ENCODE measurements at regions not wholly inside any gene's neighbourhood (a gene's known extent, or its start where the extent isn't known, plus 50 kb on each side); places are given as distances from the start of the nearest gene placed in this dataset.
A peak's percentile ranks its signal among the peaks of the same experiment; 100 is the strongest.

DNA sequence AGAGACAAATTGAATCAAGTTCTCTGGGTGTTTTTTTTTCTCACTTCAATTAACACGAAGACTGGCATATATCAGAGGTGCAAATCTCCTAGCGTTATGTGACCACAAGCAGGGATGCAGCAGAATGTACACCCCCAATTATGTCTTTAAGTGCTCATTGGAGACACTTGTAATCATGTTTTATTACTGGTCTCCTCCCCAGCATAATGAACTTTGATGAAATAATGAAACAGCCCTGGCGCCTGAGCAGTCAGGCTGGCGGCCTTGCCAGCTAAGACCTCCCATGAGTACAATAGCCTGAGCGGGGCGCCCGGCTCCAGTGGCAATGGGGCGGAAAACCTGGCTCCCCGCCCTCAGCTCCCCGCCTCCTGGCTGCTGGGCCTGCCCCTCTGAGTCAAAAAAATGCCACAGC lies 209.4 kb upstream of the MSX2 start:
- Mint-ChIP-seq H3K36me3 (ENCODE audit: low read depth) (no peaks in the 10 kb centered on the region), H3K27ac (no peak overlapping the region), H3K27me3 (peaks cover 4% of the 10 kb centered on the region), H3K4me3 (no peak overlapping the region), H3K9me3 (no peaks in the 10 kb centered on the region), H3K4me1 (ENCODE audit: low read depth) (no peaks in the 10 kb centered on the region)
- intact Hi-C loops (cut with micrococcal nuclease) = no loop called here

GRCh38 chr5:174516741-174517140 lies 207.6 kb upstream of the MSX2 start:
- Mint-ChIP-seq H3K27ac (no peak overlapping the region), H3K4me1 (ENCODE audit: low read depth) (peaks cover 14% of the 10 kb centered on the region), H3K27me3 (peaks cover 9% of the 10 kb centered on the region), H3K36me3 (ENCODE audit: low read depth) (no peaks in the 10 kb centered on the region), H3K9me3 (no peaks in the 10 kb centered on the region), H3K4me3 (no peak overlapping the region)
- intact Hi-C loops (cut with micrococcal nuclease) = no loop called here

- H3K27ac Mint-ChIP-seq = no peak overlapping the region
- peaks cover 22% of the 10 kb centered on the region for H3K4me1 Mint-ChIP-seq (ENCODE audit: low read depth)
- H3K36me3 Mint-ChIP-seq (ENCODE audit: low read depth) = no peaks in the 10 kb centered on the region
- intact Hi-C loops (cut with micrococcal nuclease) = no loop called here
- H3K27me3 Mint-ChIP-seq = peaks cover 17% of the 10 kb centered on the region
- H3K9me3 Mint-ChIP-seq = no peaks in the 10 kb centered on the region
- no peak overlapping the region for H3K4me3 Mint-ChIP-seq
These were observed 205.9 kb upstream of the MSX2 start for GRCh38 chr5:174518512-174518911.

GRCh38 chr5:174520420-174521396 lies 203.7 kb upstream of the MSX2 start:
- intact Hi-C loops (cut with micrococcal nuclease) = no loop called here
- peaks cover 17% of the 10 kb centered on the region for H3K27me3 Mint-ChIP-seq
- H3K36me3 Mint-ChIP-seq (ENCODE audit: low read depth) = no peaks in the 10 kb centered on the region
- H3K4me1 Mint-ChIP-seq (ENCODE audit: low read depth) = peaks cover 22% of the 10 kb centered on the region
- no peak overlapping the region for H3K4me3 Mint-ChIP-seq
- H3K27ac Mint-ChIP-seq = peak overlapping the region; percentile 72
- H3K9me3 Mint-ChIP-seq = no peaks in the 10 kb centered on the region

- H3K9me3 Mint-ChIP-seq = no peaks in the 10 kb centered on the region
- peaks cover 17% of the 10 kb centered on the region for H3K27me3 Mint-ChIP-seq
- no peak overlapping the region for H3K4me3 Mint-ChIP-seq
- H3K4me1 Mint-ChIP-seq (ENCODE audit: low read depth) = peaks cover 22% of the 10 kb centered on the region
- H3K27ac Mint-ChIP-seq = peak overlapping the region; percentile 72
- intact Hi-C loops (cut with micrococcal nuclease) = no loop called here
- H3K36me3 Mint-ChIP-seq (ENCODE audit: low read depth) = no peaks in the 10 kb centered on the region
These were observed 202.9 kb upstream of the MSX2 start for GRCh38 chr5:174521449-174521848.

DNA sequence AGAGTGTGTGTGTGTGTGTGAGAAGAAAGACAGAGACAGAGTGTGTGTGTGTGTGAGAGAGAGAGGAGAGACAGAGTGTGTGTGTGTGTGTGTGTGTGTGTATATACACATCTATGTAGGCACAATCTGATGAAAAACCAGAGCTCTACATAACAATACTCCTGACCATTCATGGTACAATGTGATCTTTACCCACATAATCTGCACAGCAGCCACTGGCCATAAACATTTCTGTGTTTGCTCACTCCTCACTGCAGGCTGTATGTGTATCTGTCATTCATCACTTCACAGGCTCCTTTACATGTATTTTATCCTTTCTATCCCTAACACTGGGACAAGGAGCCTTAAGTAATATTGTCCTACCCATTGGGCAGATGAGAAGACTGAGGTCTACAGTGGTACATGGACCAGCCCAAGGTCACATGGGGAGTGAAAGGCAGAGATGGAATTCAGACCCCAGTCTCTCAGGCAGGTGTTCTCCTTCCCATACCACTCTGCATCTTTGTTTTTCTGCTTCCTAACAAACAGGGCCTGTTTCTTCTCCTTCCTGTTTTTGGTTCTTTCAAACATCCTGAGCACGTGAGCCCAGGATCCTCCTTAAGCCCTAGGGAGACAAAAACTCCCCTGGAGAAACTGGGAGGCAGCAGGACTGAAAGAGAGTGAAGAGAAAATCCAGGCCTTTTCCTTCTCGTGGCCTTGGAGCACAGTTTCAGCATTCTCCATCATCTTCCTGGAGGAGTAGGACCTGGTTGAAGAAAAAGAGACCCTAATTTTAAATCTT lies 201.7 kb upstream of the MSX2 start:
- Mint-ChIP-seq H3K27ac (peak overlapping the region; percentile 72), H3K9me3 (no peaks in the 10 kb centered on the region), H3K4me3 (no peak overlapping the region), H3K4me1 (ENCODE audit: low read depth) (peaks cover 23% of the 10 kb centered on the region), H3K27me3 (peaks cover 17% of the 10 kb centered on the region), H3K36me3 (ENCODE audit: low read depth) (no peaks in the 10 kb centered on the region)
- intact Hi-C loops (cut with micrococcal nuclease) = no loop called here

DNA sequence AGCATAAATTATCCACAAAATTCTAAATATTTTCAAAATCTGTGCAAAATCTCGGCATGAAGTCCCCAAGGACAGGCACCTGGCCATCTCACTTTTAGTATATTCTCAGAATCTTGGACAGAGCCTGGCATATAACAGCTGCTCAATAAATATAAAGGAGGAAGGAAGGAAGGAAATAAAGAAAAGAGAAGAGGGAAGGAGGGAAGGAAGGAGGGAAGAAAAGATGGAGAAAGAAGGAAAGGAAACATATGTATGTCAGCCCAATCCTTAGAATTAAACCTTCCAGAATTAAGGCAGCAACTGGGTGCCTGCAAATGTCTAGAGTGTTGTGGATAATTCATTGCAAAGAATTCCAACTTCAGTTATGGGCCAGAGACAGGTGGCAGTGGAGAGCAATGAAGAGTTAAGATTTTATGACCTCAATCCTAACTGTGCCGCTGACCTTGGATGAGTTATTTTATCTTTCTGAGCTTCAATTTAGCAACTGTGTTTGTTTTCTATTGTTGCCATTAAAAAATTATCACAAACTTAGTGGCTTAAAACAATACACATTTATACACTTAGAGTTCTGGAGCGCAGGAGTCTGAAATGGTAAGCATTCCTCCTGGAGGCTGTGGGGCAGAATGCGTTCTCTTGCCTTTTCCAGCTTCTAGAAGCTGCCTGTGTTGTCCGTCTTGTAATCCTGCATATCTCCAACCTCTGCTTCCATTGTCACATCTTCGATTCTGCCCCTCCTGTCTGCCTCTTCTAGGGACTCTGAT lies 200.9 kb upstream of the MSX2 start:
- Mint-ChIP-seq H3K9me3 (no peaks in the 10 kb centered on the region), H3K27ac (no peak overlapping the region), H3K36me3 (ENCODE audit: low read depth) (no peaks in the 10 kb centered on the region), H3K27me3 (peaks cover 21% of the 10 kb centered on the region), H3K4me1 (ENCODE audit: low read depth) (peaks cover 30% of the 10 kb centered on the region), H3K4me3 (no peak overlapping the region)
- intact Hi-C loops (cut with micrococcal nuclease) = no loop called here

- no peaks in the 10 kb centered on the region for H3K36me3 Mint-ChIP-seq (ENCODE audit: low read depth)
- H3K4me1 Mint-ChIP-seq (ENCODE audit: low read depth) = peaks cover 30% of the 10 kb centered on the region
- H3K27me3 Mint-ChIP-seq = peaks cover 20% of the 10 kb centered on the region
- no peak overlapping the region for H3K27ac Mint-ChIP-seq
- H3K4me3 Mint-ChIP-seq = no peak overlapping the region
- intact Hi-C loops (cut with micrococcal nuclease) = no loop called here
- H3K9me3 Mint-ChIP-seq = no peaks in the 10 kb centered on the region
These were observed 200.0 kb upstream of the MSX2 start for GRCh38 chr5:174524351-174524750.

DNA sequence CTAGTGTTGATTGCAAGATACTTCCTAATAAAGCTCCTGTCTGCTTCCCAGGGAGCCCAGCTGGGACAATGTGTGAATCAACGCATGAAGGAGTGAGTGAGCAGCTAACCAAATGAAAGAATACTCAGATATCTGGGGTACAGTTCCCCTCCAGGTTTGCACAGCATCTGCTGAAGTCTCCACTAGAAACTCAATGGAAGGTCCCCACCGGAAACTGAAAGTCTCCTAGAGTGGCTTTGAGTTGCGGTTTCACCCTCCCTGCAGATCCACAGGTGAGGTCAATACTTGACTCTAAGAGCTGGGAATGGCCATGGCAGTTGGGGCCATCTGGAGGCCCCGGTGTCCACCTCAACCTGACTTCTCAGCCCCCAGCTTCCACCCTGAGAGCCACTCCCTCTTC lies 198.2 kb upstream of the MSX2 start:
- H3K9me3 Mint-ChIP-seq = no peaks in the 10 kb centered on the region

DNA sequence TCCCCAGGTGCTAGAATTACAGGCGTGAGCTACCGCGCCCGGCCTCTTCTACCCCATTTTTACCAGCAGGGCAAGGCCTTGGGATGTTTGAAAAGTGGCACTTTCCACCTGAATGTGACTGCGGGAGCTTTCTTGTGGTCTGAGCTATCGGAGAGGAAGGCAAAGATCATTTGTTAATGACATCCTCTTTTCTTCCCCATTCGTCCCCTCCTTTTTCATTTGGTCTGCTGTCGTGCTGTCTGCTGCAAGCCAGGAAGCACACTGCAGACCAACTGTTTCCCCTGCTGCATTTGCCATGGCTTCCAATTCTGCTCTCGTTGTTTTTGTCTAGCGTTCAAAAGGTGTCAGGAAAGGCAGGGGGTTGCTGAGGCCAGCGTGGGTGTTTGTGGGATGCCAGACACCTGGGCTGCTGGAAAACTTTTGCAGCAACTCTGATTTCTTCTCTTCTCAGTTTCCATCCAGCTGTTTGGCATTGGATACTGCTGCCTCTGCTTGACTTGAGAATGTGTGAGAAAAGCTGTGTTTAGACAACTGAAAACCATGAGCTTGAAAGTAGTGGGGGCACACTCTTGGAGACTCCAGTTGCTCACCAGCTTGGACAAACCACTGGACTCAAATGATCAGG lies 196.4 kb upstream of the MSX2 start:
- no peaks in the 10 kb centered on the region for H3K36me3 Mint-ChIP-seq (ENCODE audit: low read depth)
- no peak overlapping the region for H3K4me3 Mint-ChIP-seq
- intact Hi-C loops (cut with micrococcal nuclease) = no loop called here
- H3K27me3 Mint-ChIP-seq = peaks cover 12% of the 10 kb centered on the region
- H3K4me1 Mint-ChIP-seq (ENCODE audit: low read depth) = peaks cover 36% of the 10 kb centered on the region
- no peaks in the 10 kb centered on the region for H3K9me3 Mint-ChIP-seq
- no peak overlapping the region for H3K27ac Mint-ChIP-seq

More for the DNA sequence above, 198.2 kb upstream of the MSX2 start:
- no peaks in the 10 kb centered on the region for H3K36me3 Mint-ChIP-seq (ENCODE audit: low read depth)
- intact Hi-C loops (cut with micrococcal nuclease) = no loop called here
- H3K27ac Mint-ChIP-seq = peak overlapping the region; percentile 23
- H3K4me3 Mint-ChIP-seq = no peak overlapping the region
- H3K27me3 Mint-ChIP-seq = peaks cover 19% of the 10 kb centered on the region
- H3K4me1 Mint-ChIP-seq (ENCODE audit: low read depth) = peaks cover 31% of the 10 kb centered on the region

- H3K27ac Mint-ChIP-seq = no peak overlapping the region
- H3K4me3 Mint-ChIP-seq = no peak overlapping the region
- no peaks in the 10 kb centered on the region for H3K36me3 Mint-ChIP-seq (ENCODE audit: low read depth)
- peaks cover 9% of the 10 kb centered on the region for H3K27me3 Mint-ChIP-seq
- intact Hi-C loops (cut with micrococcal nuclease) = no loop called here
- peaks cover 46% of the 10 kb centered on the region for H3K4me1 Mint-ChIP-seq (ENCODE audit: low read depth)
- H3K9me3 Mint-ChIP-seq = no peaks in the 10 kb centered on the region
These were observed 195.4 kb upstream of the MSX2 start for GRCh38 chr5:174528821-174529544.

DNA sequence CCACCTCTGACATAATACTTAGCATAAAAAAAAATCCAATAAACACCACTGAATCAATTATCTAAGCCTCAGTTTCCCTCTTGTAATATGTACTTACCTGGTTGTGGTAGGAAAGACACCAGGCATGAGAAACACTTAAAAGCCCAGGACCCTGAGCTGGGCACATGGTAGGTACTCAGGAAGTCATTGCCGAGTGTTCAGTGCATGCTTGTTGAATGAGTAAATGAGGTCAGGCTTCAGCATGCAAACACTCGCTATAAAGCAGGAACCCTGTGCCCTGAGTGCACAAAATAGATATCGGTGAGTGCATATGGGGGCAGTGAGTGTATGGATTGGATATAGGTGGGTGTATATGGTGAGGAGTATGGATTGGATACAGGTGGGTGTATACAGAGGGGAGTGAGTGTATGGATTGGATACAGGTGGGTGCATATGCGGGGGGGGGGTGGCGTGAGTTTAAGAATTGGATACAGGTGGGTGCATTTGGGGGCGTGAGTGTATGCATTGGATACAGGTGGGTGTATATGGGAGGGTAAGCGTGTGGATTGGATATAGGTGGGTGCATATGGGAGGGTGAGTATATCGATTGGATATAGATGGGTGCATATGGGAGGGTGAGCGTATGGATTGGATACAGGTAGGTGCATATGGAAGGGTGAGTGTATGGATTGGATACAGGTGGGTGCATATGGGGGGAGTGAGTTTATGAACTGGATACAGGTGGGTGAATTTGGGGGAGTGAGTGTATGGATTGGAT lies 194.3 kb upstream of the MSX2 start:
- Mint-ChIP-seq H3K4me3 (no peak overlapping the region), H3K27ac (no peak overlapping the region), H3K9me3 (no peaks in the 10 kb centered on the region), H3K36me3 (ENCODE audit: low read depth) (no peaks in the 10 kb centered on the region), H3K27me3 (peaks cover 9% of the 10 kb centered on the region), H3K4me1 (ENCODE audit: low read depth) (peaks cover 54% of the 10 kb centered on the region)
- intact Hi-C loops (cut with micrococcal nuclease) = no loop called here

Data from dendritic cell treated with granulocyte-macrophage colony-stimulating factor and Interleukin-4, amounts not matched to agents 40 ng/mL and 50 ng/mL, for 4 days (primary cell).